Choroid plexus epithelial cell (primary cell): ENCODE measurements at regions not wholly inside any gene's neighbourhood (a gene's known extent, or its start where the extent isn't known, plus 50 kb on each side); places are given as distances from the start of the nearest gene placed in this dataset.

Experiments used
- DNase-seq: peaks from one replicate; pipeline ENCODE4 v3.0.0-alpha.2; 2010; ENCODE audit warnings: low read depth
- H3K4me3 ChIP-seq: 2 replicates; pipeline ENCODE4 v1.5.1; 2011; ENCODE audit warnings: low read depth, mild to moderate bottlenecking, control low read depth, low read length, moderate library complexity
- TF ChIP-seq, protein P1 (sequence below): conservative IDR thresholded peaks from 2 replicates; pipeline ENCODE4 v1.5.1; 2011; ENCODE audit warnings: low read depth, mild to moderate bottlenecking, control low read depth, inconsistent platforms, low read length, moderate library complexity

DNA sequence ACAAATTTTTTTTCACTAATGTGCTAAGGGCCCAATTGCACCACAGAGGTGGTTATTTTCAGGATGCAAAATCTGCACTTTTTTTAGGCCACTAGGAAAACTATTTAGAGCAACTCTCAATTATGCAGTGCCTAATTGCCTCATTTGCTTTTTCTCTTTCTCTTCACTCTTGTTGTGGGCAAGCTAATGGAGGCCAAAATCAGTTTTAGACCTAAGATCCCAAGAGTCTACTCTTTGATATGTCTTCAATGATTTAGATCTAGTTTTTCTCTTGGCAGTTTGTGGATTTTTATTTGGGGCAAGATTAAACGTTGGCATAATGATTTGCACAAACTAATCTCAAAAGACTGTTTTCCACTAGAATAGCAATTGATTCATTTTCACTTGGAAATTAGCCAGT, 1996.9 kb downstream of the LRRC4C start:
- DNase-seq, result no peak
- no peak overlapping the region for H3K4me3 ChIP-seq
- TF ChIP-seq, protein P1, sequence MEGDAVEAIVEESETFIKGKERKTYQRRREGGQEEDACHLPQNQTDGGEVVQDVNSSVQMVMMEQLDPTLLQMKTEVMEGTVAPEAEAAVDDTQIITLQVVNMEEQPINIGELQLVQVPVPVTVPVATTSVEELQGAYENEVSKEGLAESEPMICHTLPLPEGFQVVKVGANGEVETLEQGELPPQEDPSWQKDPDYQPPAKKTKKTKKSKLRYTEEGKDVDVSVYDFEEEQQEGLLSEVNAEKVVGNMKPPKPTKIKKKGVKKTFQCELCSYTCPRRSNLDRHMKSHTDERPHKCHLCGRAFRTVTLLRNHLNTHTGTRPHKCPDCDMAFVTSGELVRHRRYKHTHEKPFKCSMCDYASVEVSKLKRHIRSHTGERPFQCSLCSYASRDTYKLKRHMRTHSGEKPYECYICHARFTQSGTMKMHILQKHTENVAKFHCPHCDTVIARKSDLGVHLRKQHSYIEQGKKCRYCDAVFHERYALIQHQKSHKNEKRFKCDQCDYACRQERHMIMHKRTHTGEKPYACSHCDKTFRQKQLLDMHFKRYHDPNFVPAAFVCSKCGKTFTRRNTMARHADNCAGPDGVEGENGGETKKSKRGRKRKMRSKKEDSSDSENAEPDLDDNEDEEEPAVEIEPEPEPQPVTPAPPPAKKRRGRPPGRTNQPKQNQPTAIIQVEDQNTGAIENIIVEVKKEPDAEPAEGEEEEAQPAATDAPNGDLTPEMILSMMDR, result no peak

DNA sequence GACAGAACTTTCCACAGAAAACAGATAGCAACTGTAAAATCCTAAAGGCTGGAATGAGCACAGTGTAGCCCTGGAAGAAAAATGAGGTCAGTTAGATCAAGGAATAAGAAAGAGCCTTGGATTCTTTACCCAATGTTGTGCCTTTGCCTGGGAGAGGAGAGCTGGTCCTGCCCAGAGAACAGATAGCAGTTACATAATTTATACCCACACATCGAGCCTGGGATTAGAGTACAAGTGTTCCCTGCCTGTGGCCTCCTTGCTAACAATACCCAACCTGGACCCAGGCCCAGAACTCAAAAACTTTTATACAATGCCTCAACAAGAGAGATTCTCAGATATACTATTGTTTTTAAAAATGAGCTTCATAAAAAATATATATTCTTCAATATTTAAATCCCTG, 1998.4 kb downstream of the LRRC4C start:
- TF ChIP-seq, protein P1, result no peak
- no peak overlapping the region for H3K4me3 ChIP-seq
- DNase-seq, result no peak

DNA sequence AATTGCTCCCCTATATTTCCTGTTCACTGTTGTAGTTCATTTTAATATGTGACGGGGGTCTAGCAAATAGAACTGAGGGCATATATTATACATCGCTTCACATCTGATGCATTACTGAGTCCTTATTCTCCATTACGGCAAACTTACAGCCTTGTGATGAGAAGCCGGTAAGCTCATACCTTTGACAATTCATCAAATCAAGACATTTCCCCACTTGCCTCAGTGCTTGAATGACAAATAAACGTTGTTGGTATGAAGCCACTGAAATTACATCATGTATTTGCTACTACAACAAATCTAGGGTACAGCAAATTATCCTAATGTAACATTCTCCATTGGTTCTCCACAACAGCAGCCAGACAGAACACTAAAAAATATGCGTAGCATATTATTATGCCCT, 1999.8 kb downstream of the LRRC4C start:
- no peak for DNase-seq
- TF ChIP-seq, protein P1, result no peak
- no peak overlapping the region for H3K4me3 ChIP-seq

DNA sequence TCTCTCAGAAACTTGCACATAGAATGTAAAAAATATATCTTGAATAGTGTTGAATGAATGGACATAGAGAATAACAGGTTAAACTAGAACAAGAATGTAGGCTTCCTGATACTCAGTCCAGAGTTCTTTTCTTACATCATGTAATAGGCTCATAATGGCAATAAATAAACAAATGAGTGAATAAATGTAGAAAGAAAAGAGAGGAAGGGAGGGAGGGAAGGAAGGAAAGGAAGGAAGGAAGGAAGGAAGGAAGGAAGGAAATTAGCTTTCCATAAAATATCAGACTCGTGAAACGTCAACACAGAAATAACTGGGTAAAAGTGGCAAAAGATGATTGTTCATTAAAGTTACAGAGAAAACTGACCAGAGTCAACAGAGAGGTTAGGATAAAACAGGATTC, 2001.0 kb downstream of the LRRC4C start:
- no peak overlapping the region for H3K4me3 ChIP-seq
- DNase-seq, result no peak
- TF ChIP-seq, protein P1, result no peak

DNA sequence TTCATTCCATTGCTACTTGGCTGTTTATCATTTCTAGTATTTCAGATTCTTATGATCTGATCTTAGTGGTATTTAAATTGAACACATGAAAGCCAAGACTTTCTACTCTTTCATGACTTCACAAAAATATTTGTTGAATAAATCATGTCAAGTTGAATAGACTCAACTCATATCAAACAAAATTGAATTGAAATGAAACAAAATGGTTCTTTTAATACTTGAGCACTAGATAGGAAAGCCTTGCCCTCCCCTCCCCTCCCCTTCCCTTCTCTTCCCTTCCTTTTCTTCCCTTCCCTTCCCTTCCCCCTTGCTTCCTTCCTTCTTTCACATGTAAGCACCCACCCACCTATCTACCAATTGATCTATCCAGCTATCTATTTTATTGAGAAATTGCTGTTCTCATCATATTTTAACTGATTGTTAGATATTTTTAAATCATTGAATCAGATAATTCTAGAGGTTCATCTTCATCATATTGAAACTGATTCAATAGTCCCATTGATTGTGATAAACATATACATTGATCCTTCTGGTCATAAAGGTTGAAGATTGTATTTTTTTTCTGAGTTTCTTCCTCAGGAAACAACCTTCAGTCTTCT, 2015.9 kb downstream of the LRRC4C start:
- TF ChIP-seq, protein P1, result no peak
- no peak for DNase-seq
- no peak overlapping the region for H3K4me3 ChIP-seq

DNA sequence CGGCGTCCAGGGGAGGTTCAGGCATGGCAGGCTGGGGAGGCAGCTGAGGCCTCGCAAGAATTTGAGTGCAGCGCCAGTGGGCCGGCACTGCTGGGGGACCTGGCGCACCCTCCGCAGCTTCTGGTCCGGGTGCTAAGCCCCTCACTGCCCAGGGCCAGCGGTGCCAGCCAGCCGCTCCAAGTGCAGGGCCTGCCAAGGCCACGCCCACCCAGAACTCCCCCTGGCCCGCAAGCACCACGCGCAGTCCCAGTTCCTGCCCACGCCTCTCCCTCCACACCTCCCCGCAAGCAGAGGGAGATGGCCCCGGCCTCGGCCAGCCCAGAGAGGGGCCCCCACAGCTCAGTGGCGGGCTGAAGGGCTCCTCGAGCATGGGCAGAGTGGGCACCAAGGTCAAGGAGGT, 2017.3 kb downstream of the LRRC4C start:
- TF ChIP-seq, protein P1, result no peak
- no peak for DNase-seq
- H3K4me3 ChIP-seq, result no peak overlapping the region

DNA sequence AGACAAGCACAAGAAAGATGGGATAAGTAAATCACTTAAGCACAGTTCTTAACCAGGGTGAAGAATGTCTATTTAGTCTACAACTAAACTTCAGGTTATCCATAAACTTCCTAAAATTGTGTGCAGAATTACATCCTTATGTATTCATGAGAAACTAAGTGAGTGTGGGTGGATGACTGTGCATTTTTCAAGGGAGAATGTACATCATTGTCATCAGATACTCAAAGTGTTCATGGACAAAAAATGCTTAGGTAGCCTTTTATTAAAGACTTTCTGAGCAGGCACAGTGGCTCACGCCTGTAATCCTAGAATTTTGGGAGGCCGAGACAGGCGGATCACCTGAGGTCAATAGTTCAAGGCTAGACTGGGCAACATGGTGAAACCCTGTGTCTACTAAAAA, 2023.8 kb downstream of the LRRC4C start:
- TF ChIP-seq, protein P1, result no peak
- no peak for DNase-seq
- no peak overlapping the region for H3K4me3 ChIP-seq
